ENCODE measurements at regions not wholly inside any gene's neighbourhood (a gene's known extent, or its start where the extent isn't known, plus 50 kb on each side); places are given as distances from the start of the nearest gene placed in this dataset.

- DNase-seq (ENCODE audit: extremely low spot score, unreplicated experiment) = no peak
- H3K27me3 Mint-ChIP-seq (ENCODE audit: unreplicated experiment) = no peaks in the 10 kb centered on the region
- no peaks in the 10 kb centered on the region for H3K4me1 Mint-ChIP-seq (ENCODE audit: unreplicated experiment)
- H3K4me3 Mint-ChIP-seq (ENCODE audit: unreplicated experiment) = no peak overlapping the region
- peaks cover 4% of the 10 kb centered on the region for H3K9me3 Mint-ChIP-seq (ENCODE audit: unreplicated experiment)
- H3K27ac Mint-ChIP-seq (ENCODE audit: unreplicated experiment) = no peak overlapping the region
- no peak for TF ChIP-seq CTCF (IDR thresholded peaks at IDR 0.05)
- no peaks in the 10 kb centered on the region for H3K36me3 Mint-ChIP-seq (ENCODE audit: unreplicated experiment)
These were observed 152.4 kb downstream of the RAB11FIP2 start for GRCh38 chr10:117894339-117894738.

GRCh38 chr10:117896517-117896916 is 150.2 kb downstream of the RAB11FIP2 start:
- Mint-ChIP-seq H3K9me3 (ENCODE audit: unreplicated experiment) (peaks cover 4% of the 10 kb centered on the region), H3K4me3 (ENCODE audit: unreplicated experiment) (no peak overlapping the region), H3K4me1 (ENCODE audit: unreplicated experiment) (no peaks in the 10 kb centered on the region), H3K36me3 (ENCODE audit: unreplicated experiment) (no peaks in the 10 kb centered on the region), H3K27me3 (ENCODE audit: unreplicated experiment) (no peaks in the 10 kb centered on the region), H3K27ac (ENCODE audit: unreplicated experiment) (no peak overlapping the region)
- no peak for TF ChIP-seq CTCF (IDR thresholded peaks at IDR 0.05)
- DNase-seq (ENCODE audit: extremely low spot score, unreplicated experiment) = no peak

GRCh38 chr10:117899181-117899683 is 147.5 kb downstream of the RAB11FIP2 start:
- Mint-ChIP-seq H3K36me3 (ENCODE audit: unreplicated experiment) (no peaks in the 10 kb centered on the region), H3K4me3 (ENCODE audit: unreplicated experiment) (no peak overlapping the region), H3K9me3 (ENCODE audit: unreplicated experiment) (peaks cover 4% of the 10 kb centered on the region), H3K27ac (ENCODE audit: unreplicated experiment) (no peak overlapping the region), H3K27me3 (ENCODE audit: unreplicated experiment) (no peaks in the 10 kb centered on the region), H3K4me1 (ENCODE audit: unreplicated experiment) (no peaks in the 10 kb centered on the region)
- TF ChIP-seq CTCF (IDR thresholded peaks at IDR 0.05) = no peak
- peak; percentile 5 for DNase-seq (ENCODE audit: extremely low spot score, unreplicated experiment)

- H3K4me1 Mint-ChIP-seq (ENCODE audit: unreplicated experiment) = no peaks in the 10 kb centered on the region
- H3K27ac Mint-ChIP-seq (ENCODE audit: unreplicated experiment) = no peak overlapping the region
- peaks cover 4% of the 10 kb centered on the region for H3K9me3 Mint-ChIP-seq (ENCODE audit: unreplicated experiment)
- no peak for TF ChIP-seq CTCF (IDR thresholded peaks at IDR 0.05)
- DNase-seq (ENCODE audit: extremely low spot score, unreplicated experiment) = peak; percentile 30
- no peaks in the 10 kb centered on the region for H3K27me3 Mint-ChIP-seq (ENCODE audit: unreplicated experiment)
- H3K4me3 Mint-ChIP-seq (ENCODE audit: unreplicated experiment) = no peak overlapping the region
- no peaks in the 10 kb centered on the region for H3K36me3 Mint-ChIP-seq (ENCODE audit: unreplicated experiment)
These were observed 146.5 kb downstream of the RAB11FIP2 start for GRCh38 chr10:117900280-117900679.

GRCh38 chr10:117903854-117904253 is 142.9 kb downstream of the RAB11FIP2 start:
- no peak for TF ChIP-seq CTCF (IDR thresholded peaks at IDR 0.05)
- no peaks in the 10 kb centered on the region for H3K36me3 Mint-ChIP-seq (ENCODE audit: unreplicated experiment)
- no peaks in the 10 kb centered on the region for H3K9me3 Mint-ChIP-seq (ENCODE audit: unreplicated experiment)
- no peak overlapping the region for H3K27ac Mint-ChIP-seq (ENCODE audit: unreplicated experiment)
- no peaks in the 10 kb centered on the region for H3K4me1 Mint-ChIP-seq (ENCODE audit: unreplicated experiment)
- no peaks in the 10 kb centered on the region for H3K27me3 Mint-ChIP-seq (ENCODE audit: unreplicated experiment)
- no peak overlapping the region for H3K4me3 Mint-ChIP-seq (ENCODE audit: unreplicated experiment)
- no peak for DNase-seq (ENCODE audit: extremely low spot score, unreplicated experiment)
